ENCODE measurements at regions not wholly inside any gene's neighbourhood (a gene's known extent, or its start where the extent isn't known, plus 50 kb on each side); places are given as distances from the start of the nearest gene placed in this dataset.

- Histone ChIP-seq H3K4me3 (ENCODE audit: low read depth, low read length) (no peak overlapping the region), H3K27me3 (replicated peaks; ENCODE audit: control insufficient read depth, insufficient read depth, low read length) (no peaks in the 10 kb centered on the region), H3K36me3 (ENCODE audit: control insufficient read depth, insufficient read depth, low read length) (no peaks in the 10 kb centered on the region), H3K4me1 (0 out of 2 replicates have a peak, but pooled peaks cover 6% of the 10 kb centered on the region), H3K9me3 (no peaks in the 10 kb centered on the region)
- H3K36me3 Mint-ChIP-seq (ENCODE audit: insufficient read depth, unreplicated experiment): no peaks in the 10 kb centered on the region
- ChIA-PET POLR2A (no interaction called here), CTCF (interaction anchor here (2.9 kb wide), 1 partner anchor 38 kb away, joined by 8 read pairs; no protein-coding TSS in a partner anchor)
- peaks cover 7% of the 10 kb centered on the region for H3K4me1 Mint-ChIP-seq (ENCODE audit: low read depth, unreplicated experiment)
- intact Hi-C loops (cut with micrococcal nuclease; ENCODE audit: unreplicated experiment): no loop called here
- no peaks in the 10 kb centered on the region for H3K27me3 Mint-ChIP-seq (ENCODE audit: insufficient read depth, unreplicated experiment)
- no peak overlapping the region for H3K27ac Mint-ChIP-seq (ENCODE audit: unreplicated experiment)
- no peak overlapping the region for H3K4me3 Mint-ChIP-seq (ENCODE audit: unreplicated experiment)
- no peaks in the 10 kb centered on the region for H3K9me3 Mint-ChIP-seq (ENCODE audit: unreplicated experiment)
- BruUV-seq (replicated peaks): no TSS peak
- DNase-seq: no peak
- TF ChIP-seq CTCF (IDR thresholded peaks at IDR 0.05; ENCODE audit: insufficient read depth in 1 of 2, low read depth in 1 of 2, low read length in 1 of 2, severe bottlenecking in 1 of 2, unreplicated experiment in 1 of 2): no peak
Observed at GRCh38 chr15:29887721-29888120, 65.5 kb upstream of the TJP1 start.

DNA sequence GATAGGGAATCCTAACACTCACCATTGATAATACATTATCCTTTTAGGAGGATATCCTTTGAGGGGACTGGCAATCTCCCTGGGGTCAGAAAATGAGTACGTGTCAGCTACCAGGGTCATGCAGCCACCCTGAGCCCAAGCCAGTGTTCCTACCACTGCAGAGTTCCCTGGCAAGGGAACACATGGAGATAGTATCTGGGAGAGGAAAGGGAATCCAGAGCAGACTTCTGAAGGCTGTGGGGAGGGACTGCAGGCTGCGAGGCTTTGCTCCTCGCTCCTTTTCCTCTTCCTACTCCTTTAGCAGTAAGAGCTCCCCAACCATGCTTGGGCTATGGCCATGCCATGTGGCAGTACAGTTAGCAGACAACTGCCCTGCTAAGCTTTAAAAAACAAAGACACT, 62.9 kb upstream of the TJP1 start:
- H3K9me3 ChIP-seq: no peaks in the 10 kb centered on the region
- no peak overlapping the region for H3K4me3 Mint-ChIP-seq (ENCODE audit: unreplicated experiment)
- CTCF ChIA-PET: interaction anchor here (2.9 kb wide), 1 partner anchor 41 kb away, joined by 8 read pairs; no protein-coding TSS in a partner anchor
- no peak overlapping the region for H3K27ac Mint-ChIP-seq (ENCODE audit: unreplicated experiment)
- H3K4me1 Mint-ChIP-seq (ENCODE audit: low read depth, unreplicated experiment): peaks cover 7% of the 10 kb centered on the region
- no peaks in the 10 kb centered on the region for H3K27me3 Mint-ChIP-seq (ENCODE audit: insufficient read depth, unreplicated experiment)
- intact Hi-C loops (cut with micrococcal nuclease; ENCODE audit: unreplicated experiment): no loop called here
- H3K36me3 Mint-ChIP-seq (ENCODE audit: insufficient read depth, unreplicated experiment): no peaks in the 10 kb centered on the region
- DNase-seq: no peak
- TF ChIP-seq CTCF (IDR thresholded peaks at IDR 0.05; ENCODE audit: insufficient read depth in 1 of 2, low read depth in 1 of 2, low read length in 1 of 2, severe bottlenecking in 1 of 2, unreplicated experiment in 1 of 2): no peak
- no peaks in the 10 kb centered on the region for H3K9me3 Mint-ChIP-seq (ENCODE audit: unreplicated experiment)
- BruUV-seq (replicated peaks): no TSS peak
- no peaks in the 10 kb centered on the region for H3K27me3 ChIP-seq (replicated peaks; ENCODE audit: control insufficient read depth, insufficient read depth, low read length)
- H3K4me1 ChIP-seq: 0 out of 2 replicates have a peak, but pooled peaks cover 6% of the 10 kb centered on the region
- no peak overlapping the region for H3K4me3 ChIP-seq (ENCODE audit: low read depth, low read length)
- H3K36me3 ChIP-seq (ENCODE audit: control insufficient read depth, insufficient read depth, low read length): no peaks in the 10 kb centered on the region
- POLR2A ChIA-PET: no interaction called here

DNA sequence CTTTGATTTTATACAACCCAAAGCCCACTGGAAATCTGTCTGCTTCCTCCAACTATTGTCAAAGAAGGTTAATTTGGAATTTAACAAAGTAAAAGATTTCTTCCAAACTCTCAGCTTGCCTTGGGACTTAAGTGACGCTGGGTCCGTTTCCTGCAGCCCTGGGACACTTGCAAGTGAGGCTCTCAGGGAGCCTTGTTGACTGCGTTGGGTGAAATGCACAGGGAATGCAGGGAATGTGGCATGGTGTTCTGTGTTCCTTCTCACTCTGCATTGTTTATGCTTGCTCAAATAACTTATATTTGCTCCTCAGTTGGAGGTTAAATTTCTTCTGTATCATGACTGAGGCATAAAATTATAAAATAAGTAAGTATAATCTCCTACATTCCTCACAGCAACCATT, 60.9 kb upstream of the TJP1 start:
- POLR2A ChIA-PET: no interaction called here
- Histone ChIP-seq H3K4me1 (0 out of 2 replicates have a peak, but pooled peaks cover 6% of the 10 kb centered on the region), H3K9me3 (no peaks in the 10 kb centered on the region), H3K36me3 (ENCODE audit: control insufficient read depth, insufficient read depth, low read length) (no peaks in the 10 kb centered on the region), H3K4me3 (ENCODE audit: low read depth, low read length) (no peak overlapping the region), H3K27me3 (replicated peaks; ENCODE audit: control insufficient read depth, insufficient read depth, low read length) (no peaks in the 10 kb centered on the region)
- no peaks in the 10 kb centered on the region for H3K27me3 Mint-ChIP-seq (ENCODE audit: insufficient read depth, unreplicated experiment)
- intact Hi-C loops (cut with micrococcal nuclease; ENCODE audit: unreplicated experiment): loop anchor here (2.0 kb wide), 1 partner anchor 42 kb away; no protein-coding TSS in a partner anchor
- H3K27ac Mint-ChIP-seq (ENCODE audit: unreplicated experiment): no peak overlapping the region
- no peak for TF ChIP-seq CTCF (IDR thresholded peaks at IDR 0.05; ENCODE audit: insufficient read depth in 1 of 2, low read depth in 1 of 2, low read length in 1 of 2, severe bottlenecking in 1 of 2, unreplicated experiment in 1 of 2)
- no peak for DNase-seq
- H3K4me3 Mint-ChIP-seq (ENCODE audit: unreplicated experiment): no peak overlapping the region
- no peaks in the 10 kb centered on the region for H3K36me3 Mint-ChIP-seq (ENCODE audit: insufficient read depth, unreplicated experiment)
- no TSS peak for BruUV-seq (replicated peaks)
- H3K9me3 Mint-ChIP-seq (ENCODE audit: unreplicated experiment): no peaks in the 10 kb centered on the region
- CTCF ChIA-PET: no interaction called here
- no peaks in the 10 kb centered on the region for H3K4me1 Mint-ChIP-seq (ENCODE audit: low read depth, unreplicated experiment)
